Chondrocyte (in vitro differentiated cells): ENCODE measurements at regions not wholly inside any gene's neighbourhood (a gene's known extent, or its start where the extent isn't known, plus 50 kb on each side); places are given as distances from the start of the nearest gene placed in this dataset.

Experiments
- DNase-seq: peaks from one replicate; pipeline ENCODE4 v3.0.0; 2021; ENCODE audit warnings: mixed read lengths, low spot score
- H3K27ac Mint-ChIP-seq: one replicate; pipeline ENCODE4 v1.8.0; 2021; ENCODE audit warnings: mild to moderate bottlenecking, moderate library complexity, mixed read lengths; ENCODE audit not compliant: unreplicated experiment
- H3K27me3 Mint-ChIP-seq: 2 replicates; pipeline ENCODE4 v1.8.0; 2021; ENCODE audit warnings: low read depth, mixed read lengths
- H3K36me3 Mint-ChIP-seq: 2 replicates; pipeline ENCODE4 v1.8.0; 2021; ENCODE audit warnings: low read depth, mixed read lengths
- H3K4me1 Mint-ChIP-seq: 2 replicates; pipeline ENCODE4 v1.8.0; 2021; ENCODE audit warnings: low read depth, mild to moderate bottlenecking, mixed read lengths
- H3K4me3 Mint-ChIP-seq: one replicate; pipeline ENCODE4 v1.8.0; 2021; ENCODE audit warnings: mild to moderate bottlenecking, moderate library complexity, mixed read lengths; ENCODE audit not compliant: unreplicated experiment
- H3K9me3 Mint-ChIP-seq: 2 replicates; pipeline ENCODE4 v1.8.0; 2021; ENCODE audit warnings: low read depth, mixed read lengths
- CTCF ChIP-seq: fragments of 200-600 bp; sonication (generic); IDR thresholded peaks from 2 replicates; pipeline ENCODE4 v1.5.0; 2021; ENCODE audit warnings: antibody characterized with exemption, mild to moderate bottlenecking, moderate library complexity

GRCh38 chr18:22846697-22847096 lies 86.4 kb upstream of the RBBP8 start:
- Mint-ChIP-seq H3K36me3 (no peaks in the 10 kb centered on the region), H3K9me3 (peaks cover 4% of the 10 kb centered on the region), H3K27ac (no peak overlapping the region), H3K4me1 (peaks cover 22% of the 10 kb centered on the region), H3K27me3 (peaks cover 4% of the 10 kb centered on the region), H3K4me3 (no peak overlapping the region)
- no peak for DNase-seq
- TF ChIP-seq CTCF = no peak

GRCh38 chr18:22847392-22847791 lies 85.7 kb upstream of the RBBP8 start:
- Mint-ChIP-seq H3K9me3 (peaks cover 4% of the 10 kb centered on the region), H3K27me3 (peaks cover 4% of the 10 kb centered on the region), H3K27ac (peak overlapping the region; percentile 37), H3K36me3 (no peaks in the 10 kb centered on the region), H3K4me3 (no peak overlapping the region), H3K4me1 (peaks cover 22% of the 10 kb centered on the region)
- no peak for TF ChIP-seq CTCF
- DNase-seq = no peak

GRCh38 chr18:22847867-22848451 lies 85.2 kb upstream of the RBBP8 start:
- TF ChIP-seq CTCF = no peak
- Mint-ChIP-seq H3K27ac (no peak overlapping the region), H3K27me3 (peaks cover 9% of the 10 kb centered on the region), H3K4me1 (peaks cover 22% of the 10 kb centered on the region), H3K36me3 (no peaks in the 10 kb centered on the region), H3K4me3 (no peak overlapping the region), H3K9me3 (peaks cover 10% of the 10 kb centered on the region)
- DNase-seq = no peak

GRCh38 chr18:22848615-22849014 lies 84.5 kb upstream of the RBBP8 start:
- DNase-seq = no peak

GRCh38 chr18:22856870-22857269 lies 76.3 kb upstream of the RBBP8 start:
- no peak for TF ChIP-seq CTCF
- peaks cover 5% of the 10 kb centered on the region for H3K9me3 Mint-ChIP-seq
- peaks cover 3% of the 10 kb centered on the region for H3K36me3 Mint-ChIP-seq
- H3K27ac Mint-ChIP-seq = no peak overlapping the region
- no peak overlapping the region for H3K4me3 Mint-ChIP-seq
- no peak for DNase-seq
- no peaks in the 10 kb centered on the region for H3K4me1 Mint-ChIP-seq
- peaks cover 45% of the 10 kb centered on the region for H3K27me3 Mint-ChIP-seq

More at GRCh38 chr18:22848615-22849014, 84.5 kb upstream of the RBBP8 start:
- Mint-ChIP-seq H3K4me3 (no peak overlapping the region), H3K27ac (no peak overlapping the region), H3K4me1 (peaks cover 22% of the 10 kb centered on the region), H3K9me3 (peaks cover 10% of the 10 kb centered on the region), H3K27me3 (peaks cover 11% of the 10 kb centered on the region), H3K36me3 (no peaks in the 10 kb centered on the region)
- TF ChIP-seq CTCF = no peak
